ENCODE measurements at regions not wholly inside any gene's neighbourhood (a gene's known extent, or its start where the extent isn't known, plus 50 kb on each side); places are given as distances from the start of the nearest gene placed in this dataset.

DNA sequence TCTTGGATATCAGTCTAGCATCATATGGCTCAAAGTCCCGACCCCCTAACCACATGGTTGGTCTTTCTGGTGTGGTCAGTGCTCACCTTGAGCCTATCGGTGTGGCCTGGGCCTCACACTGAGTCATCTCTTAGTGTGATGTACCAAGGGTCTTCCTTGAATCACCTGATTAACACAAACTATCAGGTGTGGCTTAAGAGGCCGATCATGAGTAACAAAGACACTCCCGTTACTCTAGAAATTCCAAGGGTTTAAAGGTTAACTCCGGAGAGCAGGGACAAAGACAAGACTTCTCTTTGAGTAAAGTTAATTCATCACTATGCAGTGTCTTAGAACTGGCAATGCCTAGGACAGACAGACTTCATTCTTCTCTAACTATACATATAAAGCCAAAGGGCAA is 52.3 kb upstream of the ARMC3 start:
- DNase-seq (ENCODE audit: low read depth) = no peak
- TF ChIP-seq, protein P1, sequence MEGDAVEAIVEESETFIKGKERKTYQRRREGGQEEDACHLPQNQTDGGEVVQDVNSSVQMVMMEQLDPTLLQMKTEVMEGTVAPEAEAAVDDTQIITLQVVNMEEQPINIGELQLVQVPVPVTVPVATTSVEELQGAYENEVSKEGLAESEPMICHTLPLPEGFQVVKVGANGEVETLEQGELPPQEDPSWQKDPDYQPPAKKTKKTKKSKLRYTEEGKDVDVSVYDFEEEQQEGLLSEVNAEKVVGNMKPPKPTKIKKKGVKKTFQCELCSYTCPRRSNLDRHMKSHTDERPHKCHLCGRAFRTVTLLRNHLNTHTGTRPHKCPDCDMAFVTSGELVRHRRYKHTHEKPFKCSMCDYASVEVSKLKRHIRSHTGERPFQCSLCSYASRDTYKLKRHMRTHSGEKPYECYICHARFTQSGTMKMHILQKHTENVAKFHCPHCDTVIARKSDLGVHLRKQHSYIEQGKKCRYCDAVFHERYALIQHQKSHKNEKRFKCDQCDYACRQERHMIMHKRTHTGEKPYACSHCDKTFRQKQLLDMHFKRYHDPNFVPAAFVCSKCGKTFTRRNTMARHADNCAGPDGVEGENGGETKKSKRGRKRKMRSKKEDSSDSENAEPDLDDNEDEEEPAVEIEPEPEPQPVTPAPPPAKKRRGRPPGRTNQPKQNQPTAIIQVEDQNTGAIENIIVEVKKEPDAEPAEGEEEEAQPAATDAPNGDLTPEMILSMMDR (conservative IDR thresholded peaks at IDR 0.05; ENCODE audit: control insufficient read depth, insufficient read depth, low read depth, low read length) = no peak
- no peak overlapping the region for H3K4me3 ChIP-seq (ENCODE audit: control insufficient read depth, low read depth, low read length)

DNA sequence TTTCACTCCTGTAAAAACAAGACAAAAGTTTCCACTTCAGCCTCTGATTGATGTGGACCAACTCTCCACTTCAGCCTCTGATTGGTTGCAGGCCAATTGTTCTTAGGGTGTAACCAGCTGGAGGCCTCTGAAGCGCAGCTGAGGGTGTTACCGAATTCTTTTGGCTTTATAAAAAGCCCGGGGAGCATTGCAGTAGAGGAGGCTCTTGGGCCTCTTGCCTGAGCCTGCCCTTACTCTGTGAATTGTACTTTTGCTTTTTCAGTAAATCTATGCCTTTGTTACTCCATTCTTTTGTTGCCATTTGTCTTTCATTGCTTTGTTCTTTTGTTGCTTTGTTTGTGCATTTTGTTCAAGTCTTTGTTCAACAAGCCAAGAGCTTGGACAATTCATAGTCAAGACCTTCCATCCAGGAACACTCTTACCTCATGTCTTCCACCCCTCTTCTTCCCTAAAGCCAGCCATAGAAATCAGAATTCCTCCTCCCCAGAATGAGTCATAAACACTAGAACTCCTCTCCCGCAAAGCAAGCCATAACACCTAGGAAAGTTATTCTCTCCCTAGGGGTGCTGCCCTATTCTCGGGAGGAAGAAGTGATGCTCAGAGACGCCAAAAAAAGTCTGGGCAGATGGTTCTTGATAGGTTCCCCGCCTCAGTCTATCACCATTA is 53.5 kb upstream of the ARMC3 start:
- TF ChIP-seq, protein P1 (conservative IDR thresholded peaks at IDR 0.05; ENCODE audit: control insufficient read depth, insufficient read depth, low read depth, low read length) = no peak
- no peak overlapping the region for H3K4me3 ChIP-seq (ENCODE audit: control insufficient read depth, low read depth, low read length)
- DNase-seq (ENCODE audit: low read depth) = no peak

DNA sequence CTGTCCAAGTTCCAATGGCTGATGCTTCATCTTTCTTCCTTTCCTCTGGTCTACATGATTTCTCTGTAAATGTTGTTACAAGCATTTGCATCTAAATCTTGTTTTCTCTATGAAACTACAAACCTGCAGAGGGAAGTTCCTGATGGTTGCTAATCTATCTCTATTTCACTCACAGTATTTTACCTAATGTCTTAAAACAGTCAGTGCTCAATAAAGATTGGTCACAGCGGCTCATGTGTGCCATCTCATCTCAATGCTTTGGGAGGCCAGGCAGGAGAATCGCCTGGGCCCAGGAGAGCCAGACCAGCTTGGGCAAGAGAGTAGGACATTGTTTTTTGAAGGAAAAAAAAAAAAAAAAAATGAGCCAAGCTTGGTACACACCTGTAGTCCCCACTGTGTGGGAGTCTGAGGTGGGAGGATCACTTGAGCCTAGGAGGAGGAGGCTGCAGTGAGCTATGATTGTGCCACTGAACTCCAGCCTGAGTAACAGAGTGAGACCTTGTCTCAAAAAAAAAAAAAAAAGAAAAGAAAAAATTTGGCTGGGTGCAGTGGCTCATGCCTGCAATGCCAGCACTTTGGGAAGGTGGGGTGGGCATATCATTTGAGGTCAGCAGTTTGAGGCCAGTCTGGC is 71.3 kb upstream of the ARMC3 start:
- TF ChIP-seq, protein P1 (conservative IDR thresholded peaks at IDR 0.05; ENCODE audit: control insufficient read depth, insufficient read depth, low read depth, low read length) = no peak
- no peak for DNase-seq (ENCODE audit: low read depth)
- H3K4me3 ChIP-seq (ENCODE audit: control insufficient read depth, low read depth, low read length) = no peak overlapping the region

DNA sequence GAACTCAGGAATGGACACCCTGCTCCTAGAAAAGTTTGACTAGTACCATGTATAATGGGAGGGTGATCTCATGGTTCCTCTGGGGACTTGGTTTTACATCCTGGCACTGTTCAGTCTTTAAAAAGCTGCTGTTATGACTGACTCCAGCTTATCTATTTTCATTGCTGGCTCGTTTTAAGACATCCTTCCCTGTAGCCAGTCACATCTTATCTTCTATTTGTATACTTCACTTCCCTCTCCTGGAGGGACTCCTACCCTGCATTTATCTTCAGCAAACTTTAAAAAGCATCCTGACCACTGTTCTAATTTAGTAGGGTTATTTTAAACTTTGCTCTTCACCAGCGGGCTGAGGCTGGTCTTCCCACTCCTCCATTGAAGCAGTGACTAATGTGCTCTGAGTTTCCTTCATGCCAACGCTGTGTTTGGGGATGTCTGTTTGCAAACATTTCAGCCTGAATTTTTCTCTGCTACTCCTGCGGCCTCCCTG is 72.9 kb upstream of the ARMC3 start:
- no peak for DNase-seq (ENCODE audit: low read depth)
- TF ChIP-seq, protein P1 (conservative IDR thresholded peaks at IDR 0.05; ENCODE audit: control insufficient read depth, insufficient read depth, low read depth, low read length) = no peak
- H3K4me3 ChIP-seq (ENCODE audit: control insufficient read depth, low read depth, low read length) = no peak overlapping the region

DNA sequence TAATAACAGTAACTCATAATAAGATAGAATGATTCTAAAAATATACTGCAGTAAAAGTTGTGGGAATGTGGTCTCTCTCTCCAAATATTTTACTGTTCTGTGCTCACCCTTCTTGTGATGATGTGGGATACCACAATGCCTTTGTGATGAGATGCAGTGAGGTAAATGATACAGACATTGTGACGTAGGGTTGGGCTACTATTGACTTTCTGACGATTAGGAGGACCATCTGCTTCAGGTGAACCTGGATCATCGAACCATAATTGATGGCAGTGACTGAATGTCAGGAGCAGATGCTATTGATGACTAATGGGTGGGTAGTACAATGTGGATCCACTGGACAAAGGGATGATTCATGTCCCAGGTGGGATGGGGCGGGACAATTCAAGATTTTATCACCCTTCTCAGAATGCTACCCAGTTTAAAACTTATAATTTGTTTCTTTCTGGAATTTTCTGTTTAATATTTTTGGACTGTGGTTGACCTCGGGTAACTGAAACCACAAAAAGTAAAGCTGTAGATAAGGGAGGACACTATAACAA is 73.9 kb upstream of the ARMC3 start:
- TF ChIP-seq, protein P1 (conservative IDR thresholded peaks at IDR 0.05; ENCODE audit: control insufficient read depth, insufficient read depth, low read depth, low read length) = no peak
- no peak for DNase-seq (ENCODE audit: low read depth)

DNA sequence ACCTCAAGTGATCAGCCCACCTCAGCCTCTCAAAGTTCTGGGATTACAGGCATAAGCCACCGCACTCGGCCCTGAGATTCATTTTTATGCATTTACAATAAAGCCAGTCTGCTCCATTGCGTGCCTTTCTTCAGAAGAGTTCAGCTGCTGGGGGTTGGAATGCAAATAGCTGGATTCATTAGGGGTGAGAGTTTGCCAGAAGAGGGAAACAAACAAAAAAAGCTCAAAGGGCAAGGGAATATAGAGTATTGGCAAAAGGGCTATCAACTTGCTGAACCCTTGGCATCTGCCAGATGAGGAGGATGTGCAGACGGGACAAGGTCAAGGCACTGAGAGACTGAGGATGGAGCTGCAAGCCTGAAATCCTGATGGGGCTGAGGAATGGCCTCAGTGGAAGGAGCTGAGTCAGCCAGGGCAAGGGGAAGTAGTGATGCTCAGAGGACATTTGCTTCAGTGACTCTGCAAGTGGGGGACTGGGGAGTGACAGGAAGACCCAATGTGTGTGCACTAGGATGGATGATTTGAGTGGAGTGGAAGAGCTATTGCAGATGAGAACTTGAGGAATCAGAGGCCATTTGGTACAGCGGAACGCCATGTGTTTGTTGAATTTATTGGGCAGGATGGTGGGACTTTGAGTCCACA is 75.0 kb upstream of the ARMC3 start:
- TF ChIP-seq, protein P1 (conservative IDR thresholded peaks at IDR 0.05; ENCODE audit: control insufficient read depth, insufficient read depth, low read depth, low read length) = no peak
- no peak for DNase-seq (ENCODE audit: low read depth)
- H3K4me3 ChIP-seq (ENCODE audit: control insufficient read depth, low read depth, low read length) = no peak overlapping the region

More for the DNA sequence above, 73.9 kb upstream of the ARMC3 start:
- no peak overlapping the region for H3K4me3 ChIP-seq (ENCODE audit: control insufficient read depth, low read depth, low read length)

Data from fibroblast of mammary gland (primary cell).